A549 (cell line): ENCODE measurements at regions not wholly inside any gene's neighbourhood (a gene's known extent, or its start where the extent isn't known, plus 50 kb on each side); places are given as distances from the start of the nearest gene placed in this dataset.

Experiments
- CEBPB ChIP-seq, 2 experiments: fragments of >200 bp in 1 of 2; sonication (Bioruptor Twin) in 1 of 2; formaldehyde crosslinking in 1 of 2; IDR thresholded peaks; 2 replicates each; pipeline ENCODE4 v1.6.1; 2012 to 2016
- EP300 ChIP-seq, 2 experiments: fragments of >200 bp; sonication (Bioruptor Twin); formaldehyde crosslinking; IDR thresholded peaks; 2 replicates in 1 of 2; 3 replicates in 1 of 2; pipeline ENCODE4 v1.6.1; 2016 to 2017
- JUNB ChIP-seq: fragments of >200 bp; sonication (Bioruptor Twin); formaldehyde crosslinking; IDR thresholded peaks from 2 replicates; pipeline ENCODE4 v1.6.1; 2016
- KDM1A ChIP-seq: fragments of 200-600 bp; sonication (generic); IDR thresholded peaks from 2 replicates; pipeline ENCODE4 v1.6.1; 2016; ENCODE audit warnings: low read depth, mild to moderate bottlenecking
- POLR2A ChIP-seq: IDR thresholded peaks from 2 replicates; pipeline ENCODE4 v1.6.1; 2012; ENCODE audit warnings: mild to moderate bottlenecking, low read length
- RAD21 ChIP-seq, 2 experiments: fragments of >200 bp in 1 of 2; sonication (Bioruptor Twin) in 1 of 2; formaldehyde crosslinking in 1 of 2; IDR thresholded peaks in 1 of 2; conservative IDR thresholded peaks in 1 of 2; 2 replicates in 1 of 2; 3 replicates in 1 of 2; pipeline ENCODE4 v1.6.1; 2012 to 2018; ENCODE audit warnings: inconsistent platforms in 1 of 2
- SMC3 ChIP-seq: fragments of >200 bp; sonication (Bioruptor Twin); formaldehyde crosslinking; IDR thresholded peaks from 3 replicates; pipeline ENCODE4 v1.6.1; 2018; ENCODE audit warnings: inconsistent platforms
- TF ChIP-seq, protein P1 (sequence below): fragments of >200 bp; sonication (Bioruptor Twin); formaldehyde crosslinking; IDR thresholded peaks from 3 replicates; pipeline ENCODE4 v1.5.1; 2016
- TF ChIP-seq, protein P2 (sequence below): fragments of 200-600 bp; sonication (generic); IDR thresholded peaks from 2 replicates; pipeline ENCODE4 v1.6.1; 2016; ENCODE audit warnings: antibody characterized with exemption, mild to moderate bottlenecking, moderate library complexity
- TF ChIP-seq, protein P3 (sequence below): fragments of 450-650 bp; IDR thresholded peaks from 2 replicates; pipeline ENCODE4 v1.6.1; 2014; ENCODE audit warnings: antibody characterized with exemption
- TF ChIP-seq, protein P4 (sequence below): fragments of 250-450 bp; sonication (Bioruptor Pico); IDR thresholded peaks from 2 replicates; pipeline ENCODE4 v1.5.0; 2021; ENCODE audit warnings: mild to moderate bottlenecking, moderate library complexity, borderline replicate concordance

DNA sequence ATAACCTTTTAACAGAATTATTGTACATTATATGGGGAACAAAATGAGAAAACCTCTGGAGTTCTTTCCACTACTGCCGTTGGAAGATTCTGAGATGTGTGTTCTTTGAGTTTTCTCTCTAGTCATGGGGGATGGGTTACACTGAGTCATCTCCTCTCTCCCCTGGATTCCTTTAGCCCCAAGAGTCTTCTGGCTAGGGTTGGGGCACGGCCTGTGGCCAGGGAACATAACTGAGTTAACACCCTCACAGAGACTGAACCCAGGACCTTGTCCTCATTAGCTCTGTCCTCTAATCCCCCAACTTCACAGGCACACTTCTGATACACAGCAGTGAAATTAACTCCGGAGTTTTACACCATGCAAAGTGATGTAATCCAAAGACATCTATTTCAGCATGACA lies 142.3 kb upstream of the F9 start:
- TF ChIP-seq, protein P1, sequence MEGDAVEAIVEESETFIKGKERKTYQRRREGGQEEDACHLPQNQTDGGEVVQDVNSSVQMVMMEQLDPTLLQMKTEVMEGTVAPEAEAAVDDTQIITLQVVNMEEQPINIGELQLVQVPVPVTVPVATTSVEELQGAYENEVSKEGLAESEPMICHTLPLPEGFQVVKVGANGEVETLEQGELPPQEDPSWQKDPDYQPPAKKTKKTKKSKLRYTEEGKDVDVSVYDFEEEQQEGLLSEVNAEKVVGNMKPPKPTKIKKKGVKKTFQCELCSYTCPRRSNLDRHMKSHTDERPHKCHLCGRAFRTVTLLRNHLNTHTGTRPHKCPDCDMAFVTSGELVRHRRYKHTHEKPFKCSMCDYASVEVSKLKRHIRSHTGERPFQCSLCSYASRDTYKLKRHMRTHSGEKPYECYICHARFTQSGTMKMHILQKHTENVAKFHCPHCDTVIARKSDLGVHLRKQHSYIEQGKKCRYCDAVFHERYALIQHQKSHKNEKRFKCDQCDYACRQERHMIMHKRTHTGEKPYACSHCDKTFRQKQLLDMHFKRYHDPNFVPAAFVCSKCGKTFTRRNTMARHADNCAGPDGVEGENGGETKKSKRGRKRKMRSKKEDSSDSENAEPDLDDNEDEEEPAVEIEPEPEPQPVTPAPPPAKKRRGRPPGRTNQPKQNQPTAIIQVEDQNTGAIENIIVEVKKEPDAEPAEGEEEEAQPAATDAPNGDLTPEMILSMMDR = no peak
- TF ChIP-seq, protein P2, sequence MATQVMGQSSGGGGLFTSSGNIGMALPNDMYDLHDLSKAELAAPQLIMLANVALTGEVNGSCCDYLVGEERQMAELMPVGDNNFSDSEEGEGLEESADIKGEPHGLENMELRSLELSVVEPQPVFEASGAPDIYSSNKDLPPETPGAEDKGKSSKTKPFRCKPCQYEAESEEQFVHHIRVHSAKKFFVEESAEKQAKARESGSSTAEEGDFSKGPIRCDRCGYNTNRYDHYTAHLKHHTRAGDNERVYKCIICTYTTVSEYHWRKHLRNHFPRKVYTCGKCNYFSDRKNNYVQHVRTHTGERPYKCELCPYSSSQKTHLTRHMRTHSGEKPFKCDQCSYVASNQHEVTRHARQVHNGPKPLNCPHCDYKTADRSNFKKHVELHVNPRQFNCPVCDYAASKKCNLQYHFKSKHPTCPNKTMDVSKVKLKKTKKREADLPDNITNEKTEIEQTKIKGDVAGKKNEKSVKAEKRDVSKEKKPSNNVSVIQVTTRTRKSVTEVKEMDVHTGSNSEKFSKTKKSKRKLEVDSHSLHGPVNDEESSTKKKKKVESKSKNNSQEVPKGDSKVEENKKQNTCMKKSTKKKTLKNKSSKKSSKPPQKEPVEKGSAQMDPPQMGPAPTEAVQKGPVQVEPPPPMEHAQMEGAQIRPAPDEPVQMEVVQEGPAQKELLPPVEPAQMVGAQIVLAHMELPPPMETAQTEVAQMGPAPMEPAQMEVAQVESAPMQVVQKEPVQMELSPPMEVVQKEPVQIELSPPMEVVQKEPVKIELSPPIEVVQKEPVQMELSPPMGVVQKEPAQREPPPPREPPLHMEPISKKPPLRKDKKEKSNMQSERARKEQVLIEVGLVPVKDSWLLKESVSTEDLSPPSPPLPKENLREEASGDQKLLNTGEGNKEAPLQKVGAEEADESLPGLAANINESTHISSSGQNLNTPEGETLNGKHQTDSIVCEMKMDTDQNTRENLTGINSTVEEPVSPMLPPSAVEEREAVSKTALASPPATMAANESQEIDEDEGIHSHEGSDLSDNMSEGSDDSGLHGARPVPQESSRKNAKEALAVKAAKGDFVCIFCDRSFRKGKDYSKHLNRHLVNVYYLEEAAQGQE = no peak
- no peak for TF ChIP-seq JUNB
- no peak for TF ChIP-seq CEBPB (IDR thresholded peaks at IDR 0.05)
- TF ChIP-seq, protein P3, sequence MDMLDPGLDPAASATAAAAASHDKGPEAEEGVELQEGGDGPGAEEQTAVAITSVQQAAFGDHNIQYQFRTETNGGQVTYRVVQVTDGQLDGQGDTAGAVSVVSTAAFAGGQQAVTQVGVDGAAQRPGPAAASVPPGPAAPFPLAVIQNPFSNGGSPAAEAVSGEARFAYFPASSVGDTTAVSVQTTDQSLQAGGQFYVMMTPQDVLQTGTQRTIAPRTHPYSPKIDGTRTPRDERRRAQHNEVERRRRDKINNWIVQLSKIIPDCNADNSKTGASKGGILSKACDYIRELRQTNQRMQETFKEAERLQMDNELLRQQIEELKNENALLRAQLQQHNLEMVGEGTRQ = no peak
- no peak for TF ChIP-seq SMC3
- no peak for TF ChIP-seq RAD21 (conservative IDR thresholded peaks at IDR 0.05 in 1 of 2, IDR thresholded peaks at IDR 0.05 in 1 of 2)
- no peak for TF ChIP-seq EP300 (IDR thresholded peaks at IDR 0.05)
- TF ChIP-seq, protein P4, sequence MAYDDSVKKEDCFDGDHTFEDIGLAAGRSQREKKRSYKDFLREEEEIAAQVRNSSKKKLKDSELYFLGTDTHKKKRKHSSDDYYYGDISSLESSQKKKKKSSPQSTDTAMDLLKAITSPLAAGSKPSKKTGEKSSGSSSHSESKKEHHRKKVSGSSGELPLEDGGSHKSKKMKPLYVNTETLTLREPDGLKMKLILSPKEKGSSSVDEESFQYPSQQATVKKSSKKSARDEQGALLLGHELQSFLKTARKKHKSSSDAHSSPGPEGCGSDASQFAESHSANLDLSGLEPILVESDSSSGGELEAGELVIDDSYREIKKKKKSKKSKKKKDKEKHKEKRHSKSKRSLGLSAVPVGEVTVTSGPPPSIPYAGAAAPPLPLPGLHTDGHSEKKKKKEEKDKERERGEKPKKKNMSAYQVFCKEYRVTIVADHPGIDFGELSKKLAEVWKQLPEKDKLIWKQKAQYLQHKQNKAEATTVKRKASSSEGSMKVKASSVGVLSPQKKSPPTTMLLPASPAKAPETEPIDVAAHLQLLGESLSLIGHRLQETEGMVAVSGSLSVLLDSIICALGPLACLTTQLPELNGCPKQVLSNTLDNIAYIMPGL (CRISPR knock-in tag) = no peak
- no peak for TF ChIP-seq POLR2A
- TF ChIP-seq KDM1A = no peak
